ENCODE measurements at regions not wholly inside any gene's neighbourhood (a gene's known extent, or its start where the extent isn't known, plus 50 kb on each side); places are given as distances from the start of the nearest gene placed in this dataset.

DNA sequence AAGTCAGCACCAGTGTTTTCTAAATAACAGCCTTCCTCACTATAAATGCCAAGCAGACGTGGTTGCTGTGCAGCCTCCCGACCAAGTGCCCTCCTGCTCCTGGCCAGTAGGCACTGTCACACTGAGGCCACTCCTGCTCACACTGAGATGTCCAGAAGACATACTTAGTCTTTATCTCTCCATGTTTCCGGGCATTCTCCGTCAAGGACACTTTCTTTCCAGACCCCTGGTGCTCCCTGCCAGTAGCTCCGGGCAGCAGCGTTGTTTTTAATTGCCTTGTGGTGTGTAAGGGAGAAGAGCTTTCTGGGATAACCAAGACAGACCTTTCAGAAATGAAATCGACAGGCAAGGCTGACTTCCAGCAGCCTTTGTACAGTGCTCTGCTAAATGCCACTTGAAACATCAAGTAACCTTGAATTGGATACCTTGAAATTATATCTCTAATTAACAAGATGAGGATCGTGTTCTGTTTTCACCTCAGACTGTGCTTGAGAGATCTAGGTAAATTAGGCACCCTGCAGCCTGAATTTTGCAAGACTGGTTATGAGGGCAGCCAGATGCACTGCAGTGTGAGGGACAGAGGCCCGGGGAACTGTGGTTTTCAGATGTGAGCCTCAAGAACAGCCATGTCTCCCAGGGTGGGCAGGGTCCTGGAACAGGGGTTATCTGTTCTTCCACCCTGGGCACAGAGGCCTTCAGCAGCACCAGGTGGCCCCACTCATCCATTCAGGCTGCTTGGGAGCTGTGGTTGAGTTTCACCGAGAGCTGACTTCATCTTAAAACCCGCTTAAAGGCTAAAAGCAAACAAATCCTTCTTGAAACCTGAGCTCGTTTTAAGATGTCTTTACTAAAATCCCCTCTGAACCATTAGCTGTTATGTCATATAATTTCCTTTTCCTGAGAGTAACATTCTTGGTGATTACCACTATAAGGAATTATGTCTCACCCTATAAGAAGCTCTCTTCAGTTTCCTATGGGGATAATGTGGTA lies 105.5 kb upstream of the IL12A start (continued):
- TF ChIP-seq, protein P1, sequence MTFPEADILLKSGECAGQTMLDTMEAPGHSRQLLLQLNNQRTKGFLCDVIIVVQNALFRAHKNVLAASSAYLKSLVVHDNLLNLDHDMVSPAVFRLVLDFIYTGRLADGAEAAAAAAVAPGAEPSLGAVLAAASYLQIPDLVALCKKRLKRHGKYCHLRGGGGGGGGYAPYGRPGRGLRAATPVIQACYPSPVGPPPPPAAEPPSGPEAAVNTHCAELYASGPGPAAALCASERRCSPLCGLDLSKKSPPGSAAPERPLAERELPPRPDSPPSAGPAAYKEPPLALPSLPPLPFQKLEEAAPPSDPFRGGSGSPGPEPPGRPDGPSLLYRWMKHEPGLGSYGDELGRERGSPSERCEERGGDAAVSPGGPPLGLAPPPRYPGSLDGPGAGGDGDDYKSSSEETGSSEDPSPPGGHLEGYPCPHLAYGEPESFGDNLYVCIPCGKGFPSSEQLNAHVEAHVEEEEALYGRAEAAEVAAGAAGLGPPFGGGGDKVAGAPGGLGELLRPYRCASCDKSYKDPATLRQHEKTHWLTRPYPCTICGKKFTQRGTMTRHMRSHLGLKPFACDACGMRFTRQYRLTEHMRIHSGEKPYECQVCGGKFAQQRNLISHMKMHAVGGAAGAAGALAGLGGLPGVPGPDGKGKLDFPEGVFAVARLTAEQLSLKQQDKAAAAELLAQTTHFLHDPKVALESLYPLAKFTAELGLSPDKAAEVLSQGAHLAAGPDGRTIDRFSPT (tag by site-specific recombination; IDR thresholded peaks at IDR 0.05), result peak; percentile 70; the same call in 1 of the 2 replicates
- TF ChIP-seq ZNF707 (tag by site-specific recombination; IDR thresholded peaks at IDR 0.05) (no peak), ZNF2 (tag by site-specific recombination; IDR thresholded peaks at IDR 0.05) (no peak; the same call in 1 of the 2 replicates), GLI2 (tag by site-specific recombination; IDR thresholded peaks at IDR 0.05; ENCODE audit: borderline replicate concordance, low read depth) (no peak), ZNF624 (tag by site-specific recombination; IDR thresholded peaks at IDR 0.05) (no peak), ZNF24 (tag by site-specific recombination; IDR thresholded peaks at IDR 0.05) (peak; percentile 58; the same call in 1 of the 2 replicates), HOXD13 (CRISPR knock-in tag; IDR thresholded peaks at IDR 0.05; ENCODE audit: borderline replicate concordance) (no peak), REPIN1 (tag by site-specific recombination; IDR thresholded peaks at IDR 0.05; ENCODE audit: low read depth) (no peak), ZNF248 (tag by site-specific recombination; IDR thresholded peaks at IDR 0.05) (no peak), ZNF701 (tag by site-specific recombination; IDR thresholded peaks at IDR 0.05) (no peak), ZNF341 (tag by site-specific recombination; IDR thresholded peaks at IDR 0.05; ENCODE audit: low read depth) (no peak), ZNF555 (tag by site-specific recombination; conservative IDR thresholded peaks at IDR 0.05) (no peak), KLF7 (tag by site-specific recombination; IDR thresholded peaks at IDR 0.05; ENCODE audit: borderline replicate concordance) (no peak), ZNF626 (tag by site-specific recombination; IDR thresholded peaks at IDR 0.05) (no peak), ZNF211 (tag by site-specific recombination; IDR thresholded peaks at IDR 0.05; ENCODE audit: low read depth) (no peak), ZBTB20 (tag by site-specific recombination; IDR thresholded peaks at IDR 0.05) (peak; percentile 95)
- TF ChIP-seq, protein P2, sequence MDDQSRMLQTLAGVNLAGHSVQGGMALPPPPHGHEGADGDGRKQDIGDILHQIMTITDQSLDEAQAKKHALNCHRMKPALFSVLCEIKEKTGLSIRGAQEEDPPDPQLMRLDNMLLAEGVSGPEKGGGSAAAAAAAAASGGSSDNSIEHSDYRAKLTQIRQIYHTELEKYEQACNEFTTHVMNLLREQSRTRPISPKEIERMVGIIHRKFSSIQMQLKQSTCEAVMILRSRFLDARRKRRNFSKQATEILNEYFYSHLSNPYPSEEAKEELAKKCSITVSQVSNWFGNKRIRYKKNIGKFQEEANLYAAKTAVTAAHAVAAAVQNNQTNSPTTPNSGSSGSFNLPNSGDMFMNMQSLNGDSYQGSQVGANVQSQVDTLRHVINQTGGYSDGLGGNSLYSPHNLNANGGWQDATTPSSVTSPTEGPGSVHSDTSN (CRISPR knock-in tag; IDR thresholded peaks at IDR 0.05), result no peak
- TF ChIP-seq, protein P3, sequence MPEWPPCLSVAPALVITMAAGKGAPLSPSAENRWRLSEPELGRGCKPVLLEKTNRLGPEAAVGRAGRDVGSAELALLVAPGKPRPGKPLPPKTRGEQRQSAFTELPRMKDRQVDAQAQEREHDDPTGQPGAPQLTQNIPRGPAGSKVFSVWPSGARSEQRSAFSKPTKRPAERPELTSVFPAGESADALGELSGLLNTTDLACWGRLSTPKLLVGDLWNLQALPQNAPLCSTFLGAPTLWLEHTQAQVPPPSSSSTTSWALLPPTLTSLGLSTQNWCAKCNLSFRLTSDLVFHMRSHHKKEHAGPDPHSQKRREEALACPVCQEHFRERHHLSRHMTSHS (tag by site-specific recombination; IDR thresholded peaks at IDR 0.05), result no peak
- TF ChIP-seq, protein P4, sequence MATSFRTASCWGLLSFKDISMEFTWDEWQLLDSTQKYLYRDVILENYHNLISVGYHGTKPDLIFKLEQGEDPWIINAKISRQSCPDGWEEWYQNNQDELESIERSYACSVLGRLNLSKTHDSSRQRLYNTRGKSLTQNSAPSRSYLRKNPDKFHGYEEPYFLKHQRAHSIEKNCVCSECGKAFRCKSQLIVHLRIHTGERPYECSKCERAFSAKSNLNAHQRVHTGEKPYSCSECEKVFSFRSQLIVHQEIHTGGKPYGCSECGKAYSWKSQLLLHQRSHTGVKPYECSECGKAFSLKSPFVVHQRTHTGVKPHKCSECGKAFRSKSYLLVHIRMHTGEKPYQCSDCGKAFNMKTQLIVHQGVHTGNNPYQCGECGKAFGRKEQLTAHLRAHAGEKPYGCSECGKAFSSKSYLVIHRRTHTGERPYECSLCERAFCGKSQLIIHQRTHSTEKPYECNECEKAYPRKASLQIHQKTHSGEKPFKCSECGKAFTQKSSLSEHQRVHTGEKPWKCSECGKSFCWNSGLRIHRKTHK (tag by site-specific recombination; IDR thresholded peaks at IDR 0.05), result no peak
- TF ChIP-seq, protein P5, sequence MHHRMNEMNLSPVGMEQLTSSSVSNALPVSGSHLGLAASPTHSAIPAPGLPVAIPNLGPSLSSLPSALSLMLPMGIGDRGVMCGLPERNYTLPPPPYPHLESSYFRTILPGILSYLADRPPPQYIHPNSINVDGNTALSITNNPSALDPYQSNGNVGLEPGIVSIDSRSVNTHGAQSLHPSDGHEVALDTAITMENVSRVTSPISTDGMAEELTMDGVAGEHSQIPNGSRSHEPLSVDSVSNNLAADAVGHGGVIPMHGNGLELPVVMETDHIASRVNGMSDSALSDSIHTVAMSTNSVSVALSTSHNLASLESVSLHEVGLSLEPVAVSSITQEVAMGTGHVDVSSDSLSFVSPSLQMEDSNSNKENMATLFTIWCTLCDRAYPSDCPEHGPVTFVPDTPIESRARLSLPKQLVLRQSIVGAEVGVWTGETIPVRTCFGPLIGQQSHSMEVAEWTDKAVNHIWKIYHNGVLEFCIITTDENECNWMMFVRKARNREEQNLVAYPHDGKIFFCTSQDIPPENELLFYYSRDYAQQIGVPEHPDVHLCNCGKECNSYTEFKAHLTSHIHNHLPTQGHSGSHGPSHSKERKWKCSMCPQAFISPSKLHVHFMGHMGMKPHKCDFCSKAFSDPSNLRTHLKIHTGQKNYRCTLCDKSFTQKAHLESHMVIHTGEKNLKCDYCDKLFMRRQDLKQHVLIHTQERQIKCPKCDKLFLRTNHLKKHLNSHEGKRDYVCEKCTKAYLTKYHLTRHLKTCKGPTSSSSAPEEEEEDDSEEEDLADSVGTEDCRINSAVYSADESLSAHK (tag by site-specific recombination; IDR thresholded peaks at IDR 0.05), result no peak; the same call in 1 of the 2 replicates
- TF ChIP-seq, protein P6, sequence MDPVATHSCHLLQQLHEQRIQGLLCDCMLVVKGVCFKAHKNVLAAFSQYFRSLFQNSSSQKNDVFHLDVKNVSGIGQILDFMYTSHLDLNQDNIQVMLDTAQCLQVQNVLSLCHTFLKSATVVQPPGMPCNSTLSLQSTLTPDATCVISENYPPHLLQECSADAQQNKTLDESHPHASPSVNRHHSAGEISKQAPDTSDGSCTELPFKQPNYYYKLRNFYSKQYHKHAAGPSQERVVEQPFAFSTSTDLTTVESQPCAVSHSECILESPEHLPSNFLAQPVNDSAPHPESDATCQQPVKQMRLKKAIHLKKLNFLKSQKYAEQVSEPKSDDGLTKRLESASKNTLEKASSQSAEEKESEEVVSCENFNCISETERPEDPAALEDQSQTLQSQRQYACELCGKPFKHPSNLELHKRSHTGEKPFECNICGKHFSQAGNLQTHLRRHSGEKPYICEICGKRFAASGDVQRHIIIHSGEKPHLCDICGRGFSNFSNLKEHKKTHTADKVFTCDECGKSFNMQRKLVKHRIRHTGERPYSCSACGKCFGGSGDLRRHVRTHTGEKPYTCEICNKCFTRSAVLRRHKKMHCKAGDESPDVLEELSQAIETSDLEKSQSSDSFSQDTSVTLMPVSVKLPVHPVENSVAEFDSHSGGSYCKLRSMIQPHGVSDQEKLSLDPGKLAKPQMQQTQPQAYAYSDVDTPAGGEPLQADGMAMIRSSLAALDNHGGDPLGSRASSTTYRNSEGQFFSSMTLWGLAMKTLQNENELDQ (tag by site-specific recombination; IDR thresholded peaks at IDR 0.05; ENCODE audit: low read depth), result no peak
- TF ChIP-seq, protein P7, sequence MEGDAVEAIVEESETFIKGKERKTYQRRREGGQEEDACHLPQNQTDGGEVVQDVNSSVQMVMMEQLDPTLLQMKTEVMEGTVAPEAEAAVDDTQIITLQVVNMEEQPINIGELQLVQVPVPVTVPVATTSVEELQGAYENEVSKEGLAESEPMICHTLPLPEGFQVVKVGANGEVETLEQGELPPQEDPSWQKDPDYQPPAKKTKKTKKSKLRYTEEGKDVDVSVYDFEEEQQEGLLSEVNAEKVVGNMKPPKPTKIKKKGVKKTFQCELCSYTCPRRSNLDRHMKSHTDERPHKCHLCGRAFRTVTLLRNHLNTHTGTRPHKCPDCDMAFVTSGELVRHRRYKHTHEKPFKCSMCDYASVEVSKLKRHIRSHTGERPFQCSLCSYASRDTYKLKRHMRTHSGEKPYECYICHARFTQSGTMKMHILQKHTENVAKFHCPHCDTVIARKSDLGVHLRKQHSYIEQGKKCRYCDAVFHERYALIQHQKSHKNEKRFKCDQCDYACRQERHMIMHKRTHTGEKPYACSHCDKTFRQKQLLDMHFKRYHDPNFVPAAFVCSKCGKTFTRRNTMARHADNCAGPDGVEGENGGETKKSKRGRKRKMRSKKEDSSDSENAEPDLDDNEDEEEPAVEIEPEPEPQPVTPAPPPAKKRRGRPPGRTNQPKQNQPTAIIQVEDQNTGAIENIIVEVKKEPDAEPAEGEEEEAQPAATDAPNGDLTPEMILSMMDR (tag by site-specific recombination; IDR thresholded peaks at IDR 0.05), result no peak
- TF ChIP-seq, protein P8, sequence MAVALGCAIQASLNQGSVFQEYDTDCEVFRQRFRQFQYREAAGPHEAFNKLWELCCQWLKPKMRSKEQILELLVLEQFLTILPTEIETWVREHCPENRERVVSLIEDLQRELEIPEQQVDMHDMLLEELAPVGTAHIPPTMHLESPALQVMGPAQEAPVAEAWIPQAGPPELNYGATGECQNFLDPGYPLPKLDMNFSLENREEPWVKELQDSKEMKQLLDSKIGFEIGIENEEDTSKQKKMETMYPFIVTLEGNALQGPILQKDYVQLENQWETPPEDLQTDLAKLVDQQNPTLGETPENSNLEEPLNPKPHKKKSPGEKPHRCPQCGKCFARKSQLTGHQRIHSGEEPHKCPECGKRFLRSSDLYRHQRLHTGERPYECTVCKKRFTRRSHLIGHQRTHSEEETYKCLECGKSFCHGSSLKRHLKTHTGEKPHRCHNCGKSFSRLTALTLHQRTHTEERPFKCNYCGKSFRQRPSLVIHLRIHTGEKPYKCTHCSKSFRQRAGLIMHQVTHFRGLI (tag by site-specific recombination; IDR thresholded peaks at IDR 0.05), result no peak

All from HEK293 (cell line).